Thyroid gland (tissue), 4 donors: ENCODE measurements at regions not wholly inside any gene's neighbourhood (a gene's known extent, or its start where the extent isn't known, plus 50 kb on each side); places are given as distances from the start of the nearest gene placed in this dataset.

ENCODE experiments used
- DNase-seq, 2 donors: peaks; one replicate each; pipeline ENCODE4 v3.0.0-alpha.2; 2019
- H3K27ac ChIP-seq, 3 donors: fragments of 200-600 bp; sonication (generic); 1 replicate in 2 of 3; 2 replicates in 1 of 3; pipeline ENCODE4 v1.5.1; 2016 to 2019; ENCODE audit warnings: mild to moderate bottlenecking in 1 of 3, moderate library complexity in 1 of 3
- H3K27me3 ChIP-seq: fragments of 200-600 bp; sonication (generic); one replicate; pipeline ENCODE4 v1.5.1; 2019
- H3K36me3 ChIP-seq, 2 donors: fragments of 200-600 bp; sonication (generic); one replicate each; pipeline ENCODE4 v1.5.1; 2016 to 2019
- H3K4me1 ChIP-seq, 2 donors: fragments of 200-600 bp; sonication (generic); one replicate each; pipeline ENCODE4 v1.5.1; 2017 to 2019
- H3K4me3 ChIP-seq, 3 donors: fragments of 200-600 bp; sonication (generic); replicated peaks in 1 of 3; 1 replicate in 2 of 3; 2 replicates in 1 of 3; pipeline ENCODE4 v1.5.1; 2016; ENCODE audit warnings: mild to moderate bottlenecking in 1 of 3
- H3K9me3 ChIP-seq: fragments of 200-600 bp; sonication (generic); one replicate; pipeline ENCODE4 v1.5.1; 2017
- POLR2A ChIP-seq, 2 donors: fragments of 450-650 bp; IDR thresholded peaks; one replicate each; pipeline ENCODE4 v1.6.1; 2017; ENCODE audit warnings: antibody characterized with exemption in 2 of 2, mild to moderate bottlenecking in 2 of 2, moderate library complexity in 1 of 2
- WGBS, 2 donors: methylation state at CpG; one replicate each; pipeline ENCODE4 v1.1.5; 2017; 5-methylcytosine and 5-hydroxymethylcytosine counted together
- intact Hi-C: fragments of 100-400 bp; cut with DNase I; formaldehyde crosslinking; loops from one replicate; pipeline ENCODE4 v1.15.1; 2023
- TF ChIP-seq, protein P1 (sequence below), 6 experiments: fragments of 200-600 bp in 3 of 6; fragments of 450-650 bp in 3 of 6; sonication (generic) in 3 of 6; IDR thresholded peaks; one replicate each; pipeline ENCODE4 v1.5.1; 2016 to 2019; ENCODE audit warnings: antibody characterized with exemption in 6 of 6, mild to moderate bottlenecking in 2 of 6, inconsistent platforms in 1 of 6, moderate library complexity in 1 of 6

DNA sequence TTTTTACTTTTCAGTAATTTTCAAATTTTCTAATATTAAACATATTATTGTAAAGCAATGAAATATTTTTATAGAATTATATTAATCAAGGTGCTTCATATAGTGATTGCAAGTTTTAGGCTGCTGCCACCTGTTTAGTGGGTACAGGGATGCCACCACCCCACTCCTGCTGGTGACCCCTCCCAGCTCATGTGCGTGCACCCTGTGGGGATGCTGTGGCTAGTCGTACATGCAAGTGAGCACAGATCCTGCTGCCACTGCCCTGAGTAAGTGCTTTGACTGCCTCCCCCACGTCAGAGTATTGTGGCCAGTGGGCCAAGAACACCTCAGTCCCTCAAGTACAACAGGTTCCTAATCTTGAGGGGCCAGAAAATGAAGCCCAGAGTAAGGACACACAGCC lies 320.1 kb upstream of the DDI1 start:
- WGBS, 2 donors: 71 to 74% methylated on average over 3 of the region's 3 CpGs
- Histone ChIP-seq H3K27me3 (no peaks in the 10 kb centered on the region), H3K4me1 (no peaks in the 10 kb centered on the region), H3K27ac (no peak overlapping the region), H3K36me3 (no peaks in the 10 kb centered on the region), H3K9me3 (no peaks in the 10 kb centered on the region), H3K4me3 (no peak overlapping the region)
- intact Hi-C loops: no loop called here
- DNase-seq: no peak
- TF ChIP-seq, protein P1, sequence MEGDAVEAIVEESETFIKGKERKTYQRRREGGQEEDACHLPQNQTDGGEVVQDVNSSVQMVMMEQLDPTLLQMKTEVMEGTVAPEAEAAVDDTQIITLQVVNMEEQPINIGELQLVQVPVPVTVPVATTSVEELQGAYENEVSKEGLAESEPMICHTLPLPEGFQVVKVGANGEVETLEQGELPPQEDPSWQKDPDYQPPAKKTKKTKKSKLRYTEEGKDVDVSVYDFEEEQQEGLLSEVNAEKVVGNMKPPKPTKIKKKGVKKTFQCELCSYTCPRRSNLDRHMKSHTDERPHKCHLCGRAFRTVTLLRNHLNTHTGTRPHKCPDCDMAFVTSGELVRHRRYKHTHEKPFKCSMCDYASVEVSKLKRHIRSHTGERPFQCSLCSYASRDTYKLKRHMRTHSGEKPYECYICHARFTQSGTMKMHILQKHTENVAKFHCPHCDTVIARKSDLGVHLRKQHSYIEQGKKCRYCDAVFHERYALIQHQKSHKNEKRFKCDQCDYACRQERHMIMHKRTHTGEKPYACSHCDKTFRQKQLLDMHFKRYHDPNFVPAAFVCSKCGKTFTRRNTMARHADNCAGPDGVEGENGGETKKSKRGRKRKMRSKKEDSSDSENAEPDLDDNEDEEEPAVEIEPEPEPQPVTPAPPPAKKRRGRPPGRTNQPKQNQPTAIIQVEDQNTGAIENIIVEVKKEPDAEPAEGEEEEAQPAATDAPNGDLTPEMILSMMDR (IDR thresholded peaks at IDR 0.05): no peak
- no peak for TF ChIP-seq POLR2A (IDR thresholded peaks at IDR 0.05)

DNA sequence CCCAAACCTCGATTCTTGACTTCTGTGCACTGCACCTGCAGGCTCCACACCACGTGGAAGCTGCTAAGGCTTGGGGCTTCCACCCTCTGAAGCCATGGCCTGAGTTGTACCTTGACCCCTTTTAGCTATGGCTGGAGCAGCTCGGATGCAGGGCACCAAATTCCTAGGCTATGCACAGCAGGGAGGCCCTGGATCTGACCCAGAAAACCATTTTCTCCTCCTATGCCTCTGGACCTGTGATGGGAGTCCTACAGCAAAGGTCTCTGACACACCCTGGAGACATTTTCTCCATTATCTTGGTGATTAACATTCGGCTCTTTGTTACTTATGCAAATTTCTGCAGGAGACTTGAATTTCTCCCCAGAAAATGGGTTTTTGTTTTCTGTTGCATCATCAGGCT lies 309.2 kb upstream of the DDI1 start:
- 81 to 83% methylated on average over 4 of the region's 4 CpGs for WGBS, 2 donors
- Histone ChIP-seq H3K27me3 (no peaks in the 10 kb centered on the region), H3K36me3 (no peaks in the 10 kb centered on the region), H3K9me3 (no peaks in the 10 kb centered on the region), H3K4me1 (no peaks in the 10 kb centered on the region), H3K27ac (no peak overlapping the region), H3K4me3 (no peak overlapping the region)
- DNase-seq: no peak
- TF ChIP-seq, protein P1 (IDR thresholded peaks at IDR 0.05): no peak
- no peak for TF ChIP-seq POLR2A (IDR thresholded peaks at IDR 0.05)
- intact Hi-C loops: no loop called here

DNA sequence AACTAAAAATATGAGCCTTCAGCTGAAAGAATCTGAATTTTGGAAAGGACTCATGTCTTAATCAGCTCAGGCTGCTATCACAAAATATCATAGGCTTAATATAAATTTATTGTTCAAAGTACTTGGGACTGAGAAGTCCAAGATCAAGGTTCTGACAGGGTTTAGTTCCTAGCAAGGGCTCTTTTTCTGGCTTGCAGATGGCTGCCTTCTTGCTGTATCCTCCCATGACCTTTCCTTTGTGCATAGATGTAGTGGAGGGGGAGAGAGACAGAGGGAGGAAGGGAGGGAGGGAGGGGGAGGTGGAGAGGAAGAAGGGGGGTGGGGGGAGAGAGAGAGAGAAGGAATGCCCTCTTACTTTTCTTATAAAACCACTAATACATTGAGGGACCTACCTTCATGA lies 306.8 kb upstream of the DDI1 start:
- no peaks in the 10 kb centered on the region for H3K9me3 ChIP-seq
- no peaks in the 10 kb centered on the region for H3K36me3 ChIP-seq
- H3K27ac ChIP-seq: no peak overlapping the region
- no peaks in the 10 kb centered on the region for H3K4me1 ChIP-seq
- no peaks in the 10 kb centered on the region for H3K27me3 ChIP-seq
- no peak for TF ChIP-seq POLR2A (IDR thresholded peaks at IDR 0.05)
- TF ChIP-seq, protein P1 (IDR thresholded peaks at IDR 0.05): no peak
- DNase-seq: no peak
- H3K4me3 ChIP-seq: no peak overlapping the region
- intact Hi-C loops: no loop called here

- intact Hi-C loops: no loop called here
- H3K27ac ChIP-seq: no peak overlapping the region
- no peaks in the 10 kb centered on the region for H3K27me3 ChIP-seq
- no peak overlapping the region for H3K4me3 ChIP-seq
- WGBS, 2 donors: 48 to 60% methylated on average over 2 of the region's 2 CpGs
- H3K9me3 ChIP-seq: no peaks in the 10 kb centered on the region
- TF ChIP-seq, protein P1 (IDR thresholded peaks at IDR 0.05): no peak
- no peak for TF ChIP-seq POLR2A (IDR thresholded peaks at IDR 0.05)
- no peak for DNase-seq
- no peaks in the 10 kb centered on the region for H3K4me1 ChIP-seq
- H3K36me3 ChIP-seq: no peaks in the 10 kb centered on the region
These were observed 306.1 kb upstream of the DDI1 start for GRCh38 chr11:103730131-103730940.

GRCh38 chr11:103731670-103732069 lies 304.8 kb upstream of the DDI1 start:
- no peaks in the 10 kb centered on the region for H3K4me1 ChIP-seq
- H3K9me3 ChIP-seq: no peaks in the 10 kb centered on the region
- TF ChIP-seq, protein P1 (IDR thresholded peaks at IDR 0.05): no peak
- TF ChIP-seq POLR2A (IDR thresholded peaks at IDR 0.05): no peak
- no peaks in the 10 kb centered on the region for H3K27me3 ChIP-seq
- H3K36me3 ChIP-seq: no peaks in the 10 kb centered on the region
- DNase-seq: no peak
- no peak overlapping the region for H3K4me3 ChIP-seq
- no peak overlapping the region for H3K27ac ChIP-seq
- intact Hi-C loops: no loop called here
- WGBS, 2 donors: 46 to 47% methylated on average over 2 of the region's 2 CpGs
